ENCODE measurements at regions not wholly inside any gene's neighbourhood (a gene's known extent, or its start where the extent isn't known, plus 50 kb on each side); places are given as distances from the start of the nearest gene placed in this dataset.
"Not testable (repeated sequence)": the region's sequence is repeated elsewhere in the genome, so short reads cannot be mapped to it uniquely, and the experiment has no call there.

DNA sequence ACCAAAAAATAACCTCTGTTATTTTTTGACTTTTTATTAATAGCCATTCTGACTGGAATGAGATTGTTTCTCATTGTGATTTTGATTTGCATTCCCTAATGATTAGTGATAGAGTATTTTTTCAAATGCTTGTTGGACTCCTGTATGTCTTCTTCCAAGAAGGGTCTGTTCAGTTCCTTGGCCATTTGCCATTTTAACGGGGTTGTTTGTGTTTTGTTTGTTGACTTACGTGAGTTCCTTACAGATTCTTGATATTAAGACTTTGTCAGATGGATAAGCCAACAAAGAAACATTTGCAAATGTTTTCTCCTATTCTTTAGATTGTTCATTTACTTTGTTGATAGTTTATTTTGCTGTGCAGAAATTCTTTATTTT is 651.6 kb upstream of the LRFN5 start:
- DNase-seq (no peak), ATAC-seq (no peak)
- no peaks in the 10 kb centered on the region for H3K27me3 ChIP-seq (ENCODE audit: insufficient read depth in 3 of 3, low read length in 2 of 3)
- TF ChIP-seq, protein P1, sequence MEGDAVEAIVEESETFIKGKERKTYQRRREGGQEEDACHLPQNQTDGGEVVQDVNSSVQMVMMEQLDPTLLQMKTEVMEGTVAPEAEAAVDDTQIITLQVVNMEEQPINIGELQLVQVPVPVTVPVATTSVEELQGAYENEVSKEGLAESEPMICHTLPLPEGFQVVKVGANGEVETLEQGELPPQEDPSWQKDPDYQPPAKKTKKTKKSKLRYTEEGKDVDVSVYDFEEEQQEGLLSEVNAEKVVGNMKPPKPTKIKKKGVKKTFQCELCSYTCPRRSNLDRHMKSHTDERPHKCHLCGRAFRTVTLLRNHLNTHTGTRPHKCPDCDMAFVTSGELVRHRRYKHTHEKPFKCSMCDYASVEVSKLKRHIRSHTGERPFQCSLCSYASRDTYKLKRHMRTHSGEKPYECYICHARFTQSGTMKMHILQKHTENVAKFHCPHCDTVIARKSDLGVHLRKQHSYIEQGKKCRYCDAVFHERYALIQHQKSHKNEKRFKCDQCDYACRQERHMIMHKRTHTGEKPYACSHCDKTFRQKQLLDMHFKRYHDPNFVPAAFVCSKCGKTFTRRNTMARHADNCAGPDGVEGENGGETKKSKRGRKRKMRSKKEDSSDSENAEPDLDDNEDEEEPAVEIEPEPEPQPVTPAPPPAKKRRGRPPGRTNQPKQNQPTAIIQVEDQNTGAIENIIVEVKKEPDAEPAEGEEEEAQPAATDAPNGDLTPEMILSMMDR (IDR thresholded peaks at IDR 0.05), result no peak
- no peak overlapping the region for H3K27ac ChIP-seq
- intact Hi-C loops (cut with DNase I), result no loop called here
- no peak overlapping the region for H3K4me3 ChIP-seq
- H3K36me3 ChIP-seq (ENCODE audit: insufficient read depth in 1 of 2, low read depth in 1 of 2), result no peaks in the 10 kb centered on the region
- no peaks in the 10 kb centered on the region for H3K9me3 ChIP-seq
- H3K4me1 ChIP-seq, result no peaks in the 10 kb centered on the region
- 72 to 78% (median 74%) methylated on average over 2 of the region's 2 CpGs for WGBS, 3 donors

GRCh38 chr14:40954448-40955130 is 652.1 kb upstream of the LRFN5 start:
- not testable (repeated sequence) for DNase-seq

GRCh38 chr14:40944521-40944920 is 662.2 kb upstream of the LRFN5 start:
- WGBS, 3 donors, result 30 to 38% (median 35%) methylated on average over 3 of the region's 3 CpGs
- intact Hi-C loops (cut with DNase I), result no loop called here
- no peak overlapping the region for H3K4me3 ChIP-seq
- no peak overlapping the region for H3K27ac ChIP-seq
- DNase-seq (no peak), ATAC-seq (no peak)
- H3K9me3 ChIP-seq, result peaks cover 2% of the 10 kb centered on the region
- TF ChIP-seq, protein P1 (IDR thresholded peaks at IDR 0.05), result no peak
- no peaks in the 10 kb centered on the region for H3K27me3 ChIP-seq (ENCODE audit: insufficient read depth in 3 of 3, low read length in 2 of 3)
- H3K4me1 ChIP-seq, result no peaks in the 10 kb centered on the region
- H3K36me3 ChIP-seq (ENCODE audit: insufficient read depth in 1 of 2, low read depth in 1 of 2), result no peaks in the 10 kb centered on the region

More at GRCh38 chr14:40954448-40955130, 652.1 kb upstream of the LRFN5 start:
- H3K27ac ChIP-seq; H3K9me3 ChIP-seq; H3K36me3 ChIP-seq (ENCODE audit: insufficient read depth in 1 of 2, low read depth in 1 of 2); H3K27me3 ChIP-seq (ENCODE audit: insufficient read depth in 3 of 3, low read length in 2 of 3); ATAC-seq; intact Hi-C loops (cut with DNase I); H3K4me1 ChIP-seq; H3K4me3 ChIP-seq: not testable (repeated sequence)
- WGBS, 3 donors, result 83 to 89% (median 88%) methylated on average over 25 to 34 of the region's 34 CpGs

DNA sequence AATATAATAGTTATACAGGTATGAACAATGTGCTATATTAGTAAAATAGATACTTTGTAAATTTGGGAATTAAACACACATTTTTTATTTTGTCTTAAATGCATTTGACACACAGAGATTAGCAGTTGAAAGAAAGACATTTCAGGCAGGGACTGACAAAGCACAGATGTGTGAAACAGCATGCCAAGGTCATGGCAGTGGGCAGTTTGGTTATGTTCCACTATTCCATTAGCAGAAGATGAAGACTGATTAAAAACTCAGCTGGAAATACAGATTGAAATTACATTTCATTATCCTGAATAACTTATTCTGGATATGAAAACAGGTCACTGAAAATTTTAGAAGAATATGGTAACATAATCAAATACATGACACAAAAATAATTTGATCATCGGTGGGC is 669.8 kb upstream of the LRFN5 start:
- Histone ChIP-seq H3K4me3 (no peak overlapping the region), H3K36me3 (ENCODE audit: insufficient read depth in 1 of 2, low read depth in 1 of 2) (no peaks in the 10 kb centered on the region), H3K9me3 (no peaks in the 10 kb centered on the region), H3K4me1 (no peaks in the 10 kb centered on the region), H3K27me3 (ENCODE audit: insufficient read depth in 3 of 3, low read length in 2 of 3) (no peaks in the 10 kb centered on the region), H3K27ac (no peak overlapping the region)
- DNase-seq, result no peak
- no peak for ATAC-seq
- TF ChIP-seq, protein P1 (IDR thresholded peaks at IDR 0.05), result no peak
- intact Hi-C loops (cut with DNase I), result no loop called here
- 74 to 95% (median 78%) methylated on average over 1 of the region's 1 CpG for WGBS, 3 donors

DNA sequence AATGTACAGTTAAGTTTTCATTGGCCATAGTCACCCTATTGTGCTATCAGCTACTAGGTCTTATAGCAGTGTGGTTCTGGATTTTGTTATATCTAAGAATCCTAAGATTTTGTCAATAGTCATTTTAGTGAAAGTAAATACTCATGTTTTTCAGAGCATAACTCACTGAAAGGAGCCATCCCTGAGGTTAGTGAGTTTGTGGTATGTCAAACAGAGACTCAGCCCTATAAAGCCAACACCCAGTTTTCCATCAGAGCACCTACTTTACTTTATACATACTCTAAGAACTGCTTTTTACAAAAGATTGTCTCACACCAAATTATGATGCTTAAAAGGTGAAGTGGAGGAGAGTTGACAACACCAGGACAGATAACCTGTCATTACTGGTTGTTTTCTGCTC is 686.3 kb upstream of the LRFN5 start:
- DNase-seq (no peak), ATAC-seq (no peak)
- TF ChIP-seq, protein P1 (IDR thresholded peaks at IDR 0.05), result no peak
- Histone ChIP-seq H3K27me3 (ENCODE audit: insufficient read depth in 3 of 3, low read length in 2 of 3) (no peaks in the 10 kb centered on the region), H3K4me3 (no peak overlapping the region), H3K36me3 (ENCODE audit: insufficient read depth in 1 of 2, low read depth in 1 of 2) (no peaks in the 10 kb centered on the region), H3K4me1 (no peaks in the 10 kb centered on the region), H3K9me3 (peaks cover 5% of the 10 kb centered on the region), H3K27ac (no peak overlapping the region)
- intact Hi-C loops (cut with DNase I), result no loop called here
